GM12873 (cell line): ENCODE measurements at regions not wholly inside any gene's neighbourhood (a gene's known extent, or its start where the extent isn't known, plus 50 kb on each side); places are given as distances from the start of the nearest gene placed in this dataset.

Source experiments
- TF ChIP-seq, protein P1 (sequence below): IDR thresholded peaks from 2 replicates; pipeline ENCODE4 v1.5.1; 2012; ENCODE audit warnings: low read depth, mild to moderate bottlenecking, moderate library complexity, low read length, control low read depth; ENCODE audit not compliant: insufficient read depth; ENCODE audit errors: missing control alignments

GRCh38 chr20:63137851-63138415 is 78.0 kb downstream of the YTHDF1 start:
- TF ChIP-seq, protein P1, sequence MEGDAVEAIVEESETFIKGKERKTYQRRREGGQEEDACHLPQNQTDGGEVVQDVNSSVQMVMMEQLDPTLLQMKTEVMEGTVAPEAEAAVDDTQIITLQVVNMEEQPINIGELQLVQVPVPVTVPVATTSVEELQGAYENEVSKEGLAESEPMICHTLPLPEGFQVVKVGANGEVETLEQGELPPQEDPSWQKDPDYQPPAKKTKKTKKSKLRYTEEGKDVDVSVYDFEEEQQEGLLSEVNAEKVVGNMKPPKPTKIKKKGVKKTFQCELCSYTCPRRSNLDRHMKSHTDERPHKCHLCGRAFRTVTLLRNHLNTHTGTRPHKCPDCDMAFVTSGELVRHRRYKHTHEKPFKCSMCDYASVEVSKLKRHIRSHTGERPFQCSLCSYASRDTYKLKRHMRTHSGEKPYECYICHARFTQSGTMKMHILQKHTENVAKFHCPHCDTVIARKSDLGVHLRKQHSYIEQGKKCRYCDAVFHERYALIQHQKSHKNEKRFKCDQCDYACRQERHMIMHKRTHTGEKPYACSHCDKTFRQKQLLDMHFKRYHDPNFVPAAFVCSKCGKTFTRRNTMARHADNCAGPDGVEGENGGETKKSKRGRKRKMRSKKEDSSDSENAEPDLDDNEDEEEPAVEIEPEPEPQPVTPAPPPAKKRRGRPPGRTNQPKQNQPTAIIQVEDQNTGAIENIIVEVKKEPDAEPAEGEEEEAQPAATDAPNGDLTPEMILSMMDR, result no peak

GRCh38 chr20:63136296-63136695 is 79.6 kb downstream of the YTHDF1 start:
- TF ChIP-seq, protein P1, result no peak

GRCh38 chr20:63135411-63135810 is 80.5 kb downstream of the YTHDF1 start:
- TF ChIP-seq, protein P1, result no peak

- TF ChIP-seq, protein P1, result no peak
Observed at GRCh38 chr20:63134201-63134612, 81.7 kb downstream of the YTHDF1 start.

- TF ChIP-seq, protein P1, result no peak
Observed at GRCh38 chr20:63133481-63134091, 82.3 kb downstream of the YTHDF1 start.

- TF ChIP-seq, protein P1, result no peak
Observed at GRCh38 chr20:63132715-63133471, 83.0 kb downstream of the YTHDF1 start.

DNA sequence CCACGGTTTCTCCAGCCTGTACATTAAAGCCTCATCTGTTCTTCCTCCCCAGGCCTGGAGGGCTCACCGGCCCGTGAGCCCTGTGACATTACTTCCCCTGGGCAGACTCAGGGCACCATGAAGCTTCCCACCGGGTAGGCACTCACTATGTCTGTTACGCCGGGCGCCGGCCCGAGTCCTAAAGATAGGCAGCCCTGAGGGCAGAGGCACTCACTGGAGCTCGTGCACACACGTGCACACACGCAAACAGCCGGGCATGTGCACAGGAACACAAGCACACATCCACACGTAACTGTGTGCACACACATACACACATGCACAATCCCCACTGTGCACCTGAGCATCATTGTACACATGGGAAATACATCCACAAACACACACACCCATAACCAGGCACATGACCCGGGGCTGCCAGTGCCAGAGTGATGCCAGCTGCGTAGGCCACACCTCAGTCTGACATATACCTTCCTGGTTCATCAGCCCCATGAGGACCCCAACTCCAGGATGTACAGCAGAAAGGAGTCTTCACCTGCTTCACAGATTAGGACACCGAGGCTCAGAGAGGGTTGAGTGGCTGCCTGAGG is 83.7 kb downstream of the YTHDF1 start:
- TF ChIP-seq, protein P1, result no peak
